Kidney (tissue), 13 donors: ENCODE measurements at regions not wholly inside any gene's neighbourhood (a gene's known extent, or its start where the extent isn't known, plus 50 kb on each side); places are given as distances from the start of the nearest gene placed in this dataset.

Experiments used
- DNase-seq, 5 donors: peaks; one replicate each; pipeline ENCODE4 v3.0.0-alpha.2; 2013 to 2020
- FAIRE-seq: peaks from 2 replicates; lab custom pipeline; 2012; peaks lifted over from hg19 to GRCh38; lab: Jason Lieb, UNC
- H3K27ac ChIP-seq, 2 donors: one replicate each; pipeline ENCODE4 v1.7.0; 2013; ENCODE audit warnings: low read depth in 2 of 2, low read length in 2 of 2, inconsistent platforms in 1 of 2
- H3K27me3 ChIP-seq: one replicate; pipeline ENCODE4 v1.7.1; 2013; ENCODE audit warnings: low read length, inconsistent platforms; ENCODE audit not compliant: control insufficient read depth, insufficient read depth
- H3K36me3 ChIP-seq, 3 donors: one replicate each; pipeline versions ENCODE4 v1.7.0 to v1.7.1; 2013; ENCODE audit warnings: low read length in 3 of 3, control low read depth in 1 of 3, inconsistent platforms in 1 of 3; ENCODE audit not compliant: insufficient read depth in 3 of 3, control insufficient read depth in 2 of 3
- H3K4me1 ChIP-seq, 3 donors: one replicate each; pipeline versions ENCODE4 v1.7.0 to v1.7.1; 2013; ENCODE audit warnings: low read length in 3 of 3, inconsistent platforms in 1 of 3, low read depth in 1 of 3; ENCODE audit not compliant: control insufficient read depth in 2 of 3, insufficient read depth in 2 of 3
- H3K4me3 ChIP-seq, 3 donors: one replicate each; pipeline versions ENCODE4 v1.7.0 to v1.8.1; 2013; ENCODE audit warnings: low read length in 3 of 3, control low read depth in 1 of 3, inconsistent platforms in 1 of 3
- H3K9ac ChIP-seq, 3 donors: one replicate each; pipeline versions ENCODE4 v1.7.0 to v1.7.1; 2013; ENCODE audit warnings: low read length in 3 of 3, control low read depth in 1 of 3, inconsistent platforms in 1 of 3
- H3K9me3 ChIP-seq, 3 donors: one replicate each; pipeline versions ENCODE4 v1.7.0 to v1.7.1; 2013; ENCODE audit warnings: low read length in 3 of 3, control low read depth in 1 of 3, inconsistent platforms in 1 of 3; ENCODE audit not compliant: control insufficient read depth in 2 of 3, insufficient read depth in 1 of 3
- intact Hi-C: fragments of 100-400 bp; cut with DNase I; formaldehyde crosslinking; loops from one replicate; pipeline ENCODE4 v1.11.1; 2022
- TF ChIP-seq, protein P1 (sequence below): IDR thresholded peaks from 3 replicates; pipeline ENCODE4 v1.5.1; 2012; ENCODE audit warnings: mild to moderate bottlenecking, moderate library complexity, borderline replicate concordance; ENCODE audit not compliant: insufficient read depth; ENCODE audit errors: extremely low read depth
- donor health status: control.
- donor health status: control.
- donor health status: control.
- donor health status: control.
- donor health status: control.
- donor health status: DM: yes; HTN: yes; CAD: no.
- donor health status: Normal renal cell carcinoma (clear cell type).

GRCh38 chr1:181264821-181265220, 176.3 kb downstream of the IER5 start:
- H3K9me3 ChIP-seq = no peaks in the 10 kb centered on the region
- no peaks in the 10 kb centered on the region for H3K4me1 ChIP-seq
- no peak overlapping the region for H3K27ac ChIP-seq
- TF ChIP-seq, protein P1, sequence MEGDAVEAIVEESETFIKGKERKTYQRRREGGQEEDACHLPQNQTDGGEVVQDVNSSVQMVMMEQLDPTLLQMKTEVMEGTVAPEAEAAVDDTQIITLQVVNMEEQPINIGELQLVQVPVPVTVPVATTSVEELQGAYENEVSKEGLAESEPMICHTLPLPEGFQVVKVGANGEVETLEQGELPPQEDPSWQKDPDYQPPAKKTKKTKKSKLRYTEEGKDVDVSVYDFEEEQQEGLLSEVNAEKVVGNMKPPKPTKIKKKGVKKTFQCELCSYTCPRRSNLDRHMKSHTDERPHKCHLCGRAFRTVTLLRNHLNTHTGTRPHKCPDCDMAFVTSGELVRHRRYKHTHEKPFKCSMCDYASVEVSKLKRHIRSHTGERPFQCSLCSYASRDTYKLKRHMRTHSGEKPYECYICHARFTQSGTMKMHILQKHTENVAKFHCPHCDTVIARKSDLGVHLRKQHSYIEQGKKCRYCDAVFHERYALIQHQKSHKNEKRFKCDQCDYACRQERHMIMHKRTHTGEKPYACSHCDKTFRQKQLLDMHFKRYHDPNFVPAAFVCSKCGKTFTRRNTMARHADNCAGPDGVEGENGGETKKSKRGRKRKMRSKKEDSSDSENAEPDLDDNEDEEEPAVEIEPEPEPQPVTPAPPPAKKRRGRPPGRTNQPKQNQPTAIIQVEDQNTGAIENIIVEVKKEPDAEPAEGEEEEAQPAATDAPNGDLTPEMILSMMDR = no peak
- no peak overlapping the region for H3K9ac ChIP-seq
- FAIRE-seq (no peak), DNase-seq (no peak)
- no peaks in the 10 kb centered on the region for H3K27me3 ChIP-seq
- no peaks in the 10 kb centered on the region for H3K36me3 ChIP-seq
- intact Hi-C loops = no loop called here
- H3K4me3 ChIP-seq = no peak overlapping the region

DNA sequence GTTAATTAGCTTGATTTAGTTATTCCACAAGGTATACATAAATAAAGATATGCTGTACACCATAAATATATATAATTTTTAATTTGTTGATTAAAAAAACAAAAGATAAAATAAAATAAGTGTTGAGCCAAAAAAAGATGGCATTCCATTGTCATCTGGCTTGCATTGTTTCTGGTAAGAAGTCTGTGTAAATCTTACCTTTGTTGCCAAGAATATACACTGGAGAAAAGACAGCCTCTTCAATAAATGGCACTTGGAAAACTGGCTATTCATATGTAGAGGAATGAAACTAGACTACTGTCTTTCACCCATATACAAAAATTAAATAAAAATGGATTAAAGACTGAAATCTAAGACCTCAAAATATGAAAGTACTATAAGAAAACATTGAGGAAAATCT, 196.5 kb downstream of the IER5 start:
- TF ChIP-seq, protein P1 = no peak
- Histone ChIP-seq H3K36me3 (no peaks in the 10 kb centered on the region), H3K4me3 (no peak overlapping the region), H3K9me3 (peaks cover 0 to 23% (median 4%) of the 10 kb centered on the region in 3 donors), H3K27me3 (no peaks in the 10 kb centered on the region), H3K9ac (no peak overlapping the region), H3K4me1 (no peaks in the 10 kb centered on the region), H3K27ac (no peak overlapping the region)
- DNase-seq = no peak
- intact Hi-C loops = no loop called here
- no peak for FAIRE-seq

DNA sequence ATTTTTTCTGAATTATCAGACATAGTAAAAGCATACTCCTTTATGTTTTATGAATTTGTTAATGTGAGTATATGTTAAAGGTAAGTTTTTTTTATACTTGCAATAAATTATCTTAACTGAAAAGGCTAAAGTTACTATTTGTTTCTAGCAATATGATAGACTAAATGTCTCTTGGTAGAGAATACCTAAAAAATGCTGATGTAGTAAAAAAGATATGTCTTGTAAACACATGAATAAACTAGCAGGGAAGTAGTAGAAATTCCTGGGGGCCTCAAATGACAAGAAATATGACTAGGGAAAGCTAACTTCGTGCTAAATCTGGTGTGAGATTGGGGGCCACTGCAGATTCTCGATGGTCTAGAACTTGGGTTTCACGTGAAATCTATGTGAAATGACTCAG, 188.1 kb upstream of the CACNA1E start:
- DNase-seq (no peak), FAIRE-seq (no peak)
- TF ChIP-seq, protein P1 = no peak
- Histone ChIP-seq H3K4me3 (no peak overlapping the region), H3K9me3 (no peaks in the 10 kb centered on the region), H3K9ac (no peak overlapping the region), H3K4me1 (no peaks in the 10 kb centered on the region), H3K27me3 (no peaks in the 10 kb centered on the region), H3K36me3 (no peaks in the 10 kb centered on the region), H3K27ac (no peak overlapping the region)
- intact Hi-C loops = no loop called here

DNA sequence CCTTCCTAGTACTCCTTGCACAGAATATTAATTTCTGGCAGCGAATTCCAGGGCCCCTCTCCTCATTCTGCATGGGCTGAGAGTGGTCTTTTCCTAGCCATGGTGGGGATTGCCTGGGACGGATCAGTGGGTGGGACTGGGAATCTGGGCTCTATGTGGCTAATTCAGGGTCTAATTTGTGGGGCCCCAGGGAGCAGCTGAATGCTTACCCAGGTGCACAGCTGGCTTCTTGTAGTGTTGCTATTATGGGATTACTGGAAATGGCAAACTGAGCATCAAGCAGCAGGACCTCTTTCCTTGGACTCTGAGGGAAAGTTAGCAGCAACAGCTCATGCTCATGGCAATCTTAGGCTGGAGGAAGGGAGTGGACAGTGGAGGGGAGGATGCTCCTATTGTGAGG, 187.1 kb upstream of the CACNA1E start:
- DNase-seq = no peak
- no peak for FAIRE-seq

More for the DNA sequence above, 187.1 kb upstream of the CACNA1E start:
- Histone ChIP-seq H3K27me3 (no peaks in the 10 kb centered on the region), H3K9me3 (no peaks in the 10 kb centered on the region), H3K9ac (no peak overlapping the region), H3K27ac (no peak overlapping the region), H3K4me3 (no peak overlapping the region), H3K36me3 (no peaks in the 10 kb centered on the region), H3K4me1 (no peaks in the 10 kb centered on the region)
- intact Hi-C loops = no loop called here
- TF ChIP-seq, protein P1 = no peak
